NCI-H510A (cell line): ENCODE measurements at regions not wholly inside any gene's neighbourhood (a gene's known extent, or its start where the extent isn't known, plus 50 kb on each side); places are given as distances from the start of the nearest gene placed in this dataset.

Experiments used
- DNase-seq: peaks from one replicate; lab custom pipeline; 2025; lab: John Stamatoyannopoulos, UW

DNA sequence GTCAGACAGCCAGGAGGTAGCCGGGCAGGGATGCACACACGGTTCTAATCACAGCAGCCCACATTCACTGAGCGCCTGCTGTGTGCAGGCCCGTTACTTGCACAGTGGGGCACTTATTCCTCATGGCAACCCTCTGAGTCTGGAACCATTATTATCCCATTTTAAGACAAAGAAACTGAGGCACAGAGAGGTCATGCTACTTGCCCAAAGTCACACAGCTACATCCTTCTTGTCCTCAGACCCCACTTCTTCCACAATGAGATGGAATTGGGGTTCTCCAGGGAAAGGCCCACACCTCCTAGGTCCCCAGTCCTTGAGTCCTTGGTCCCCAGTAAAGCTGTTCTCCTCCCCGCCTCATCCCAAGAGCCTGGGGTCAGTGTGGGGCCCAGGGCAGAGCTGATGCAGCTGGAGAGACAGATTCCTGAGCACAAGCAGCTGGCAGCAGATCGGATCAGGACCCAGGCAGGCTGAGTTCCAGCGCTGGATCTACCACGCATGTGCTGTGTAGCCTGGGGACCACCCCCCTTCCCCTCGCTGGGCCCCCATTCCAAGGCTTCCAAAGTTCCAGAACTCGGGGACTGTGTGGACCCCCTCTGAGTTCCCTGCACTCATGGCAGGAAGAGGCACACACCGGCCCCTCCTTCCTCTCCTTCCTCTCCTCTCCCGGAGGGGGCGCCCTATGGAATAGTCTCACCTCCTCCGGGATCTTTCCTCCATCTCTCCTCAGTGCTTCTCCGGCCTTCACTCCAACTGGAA lies 393.4 kb downstream of the MATN1 start:
- no peak for DNase-seq

DNA sequence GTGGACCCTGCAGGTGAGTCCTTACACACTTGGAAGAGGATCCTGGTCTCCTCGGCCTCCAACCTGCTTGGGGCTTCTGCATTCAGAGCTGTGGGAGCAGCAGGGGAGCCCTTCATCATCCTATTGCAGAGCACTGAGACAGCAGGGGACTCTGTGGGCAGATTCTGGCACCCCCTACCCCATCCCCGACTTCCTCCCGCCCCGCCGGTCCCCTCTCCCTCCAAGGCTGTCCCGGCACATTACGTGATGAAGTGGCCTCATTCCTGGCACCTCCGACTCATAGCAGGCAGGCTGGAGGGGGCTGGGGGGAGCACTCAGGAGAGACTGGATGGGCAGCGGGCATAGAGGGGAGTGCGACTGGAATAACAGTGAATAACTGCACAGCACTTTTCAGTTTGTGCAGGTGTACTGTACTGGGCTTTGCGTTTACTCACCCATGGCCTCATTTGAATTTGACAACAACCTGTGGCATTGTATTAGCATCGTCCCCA lies 394.1 kb downstream of the MATN1 start:
- no peak for DNase-seq

DNA sequence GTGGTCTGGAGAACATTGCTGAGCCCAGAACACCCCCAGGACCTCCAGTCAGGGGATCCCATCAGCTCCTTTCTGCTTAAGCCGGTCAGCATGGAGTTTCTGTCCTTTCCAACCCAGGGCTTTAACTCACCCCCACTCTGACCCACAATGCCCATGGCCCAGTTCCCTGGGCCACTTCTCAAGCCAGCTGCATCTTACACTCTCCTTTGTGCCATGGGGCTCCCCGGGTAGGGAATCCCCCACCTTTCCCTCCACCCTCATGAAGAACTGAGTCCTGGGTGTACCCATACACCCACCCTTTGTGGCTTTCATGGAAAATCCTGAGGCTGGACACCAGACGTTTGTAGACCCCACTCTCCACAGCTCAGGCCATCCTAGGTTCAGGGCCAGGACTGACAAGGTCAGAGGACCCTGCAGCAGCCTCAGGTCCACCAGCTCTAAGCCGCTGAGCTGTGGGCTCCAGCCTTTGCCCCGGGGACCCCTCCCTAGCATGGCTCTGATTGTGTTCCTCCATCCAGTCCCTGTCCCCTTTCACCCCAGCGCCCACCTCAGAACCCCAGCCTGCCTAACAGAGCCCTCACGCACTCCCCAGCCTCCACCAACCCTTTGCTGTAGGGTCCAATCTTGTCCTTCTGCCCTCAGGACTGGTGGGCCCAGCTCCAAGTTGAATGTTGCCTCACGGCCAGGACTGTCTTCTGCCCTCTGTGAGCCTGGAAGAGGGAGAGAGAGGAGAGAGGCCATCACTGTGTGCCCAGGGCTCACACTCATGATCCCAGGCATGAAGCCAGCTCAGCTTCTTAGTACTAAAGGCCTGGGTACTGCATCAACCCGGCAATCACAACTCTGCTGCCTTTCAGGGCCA lies 394.8 kb downstream of the MATN1 start:
- no peak for DNase-seq

DNA sequence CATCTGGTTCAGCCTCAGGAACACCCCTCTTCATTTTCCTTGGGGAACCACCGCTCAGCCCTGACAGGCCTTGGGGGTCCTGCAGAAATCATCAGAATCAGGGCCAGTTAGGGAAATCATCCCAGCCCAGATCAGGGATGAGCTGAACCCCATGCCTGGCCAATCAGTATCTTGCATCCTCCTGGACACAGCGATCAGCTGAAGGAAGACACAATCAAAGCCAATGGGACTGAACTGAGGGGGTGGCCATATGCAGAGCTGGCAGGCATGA lies 395.4 kb downstream of the MATN1 start:
- no peak for DNase-seq

DNA sequence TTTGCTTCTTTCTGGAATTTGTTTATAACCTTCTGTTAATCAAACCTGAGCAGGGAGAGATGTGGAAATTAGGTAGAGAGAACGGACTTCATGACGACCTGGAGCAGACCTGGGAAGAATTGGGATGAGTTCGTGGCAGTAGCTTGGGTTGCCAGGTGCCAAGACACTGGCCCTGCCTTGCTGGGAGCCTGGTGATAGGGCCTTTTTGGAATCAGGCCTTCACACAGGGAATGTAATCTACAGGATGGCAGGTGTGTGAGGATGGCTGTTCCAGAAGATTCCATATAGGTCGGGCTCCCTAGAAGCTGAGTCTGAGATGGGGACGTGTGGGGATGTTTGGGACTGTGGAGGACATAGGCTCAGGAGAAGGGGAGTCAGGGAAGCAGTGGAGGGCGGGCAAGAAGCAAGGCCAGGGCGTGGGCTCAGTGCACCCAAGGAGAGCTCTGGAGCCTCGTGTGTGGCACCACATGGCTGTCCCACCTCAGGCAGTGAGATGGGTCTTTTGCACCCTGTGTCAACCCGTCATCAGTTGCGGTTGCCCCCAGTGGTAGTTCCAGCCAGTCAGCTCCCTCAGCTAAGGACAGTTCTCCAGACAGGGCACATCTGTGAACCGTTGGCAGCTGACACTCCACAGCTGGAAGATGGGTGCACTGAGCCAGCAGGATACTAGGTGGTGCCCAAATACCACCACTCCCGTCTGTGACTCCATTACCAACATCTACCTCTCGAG lies 395.9 kb downstream of the MATN1 start:
- no peak for DNase-seq

DNA sequence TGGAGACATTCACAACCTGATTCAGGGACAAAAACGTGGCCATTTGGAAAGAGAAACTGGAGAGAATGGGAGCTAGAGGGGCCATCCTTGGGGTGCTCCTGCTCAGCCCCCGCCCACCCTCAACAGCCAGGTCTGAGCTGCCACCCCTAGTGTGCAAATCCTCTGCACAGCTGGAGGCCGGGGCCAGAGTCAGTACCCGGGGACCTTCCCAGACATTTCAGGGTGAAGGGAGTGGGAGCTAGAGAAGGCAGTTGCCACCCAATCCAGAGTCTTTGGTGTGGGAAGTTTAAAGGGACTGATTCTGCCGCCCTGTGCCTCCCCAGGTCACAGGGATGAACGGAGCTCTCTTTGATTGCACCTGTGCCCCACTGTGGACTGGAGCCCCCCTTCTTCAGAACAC lies 397.4 kb downstream of the MATN1 start:
- DNase-seq: no peak

DNA sequence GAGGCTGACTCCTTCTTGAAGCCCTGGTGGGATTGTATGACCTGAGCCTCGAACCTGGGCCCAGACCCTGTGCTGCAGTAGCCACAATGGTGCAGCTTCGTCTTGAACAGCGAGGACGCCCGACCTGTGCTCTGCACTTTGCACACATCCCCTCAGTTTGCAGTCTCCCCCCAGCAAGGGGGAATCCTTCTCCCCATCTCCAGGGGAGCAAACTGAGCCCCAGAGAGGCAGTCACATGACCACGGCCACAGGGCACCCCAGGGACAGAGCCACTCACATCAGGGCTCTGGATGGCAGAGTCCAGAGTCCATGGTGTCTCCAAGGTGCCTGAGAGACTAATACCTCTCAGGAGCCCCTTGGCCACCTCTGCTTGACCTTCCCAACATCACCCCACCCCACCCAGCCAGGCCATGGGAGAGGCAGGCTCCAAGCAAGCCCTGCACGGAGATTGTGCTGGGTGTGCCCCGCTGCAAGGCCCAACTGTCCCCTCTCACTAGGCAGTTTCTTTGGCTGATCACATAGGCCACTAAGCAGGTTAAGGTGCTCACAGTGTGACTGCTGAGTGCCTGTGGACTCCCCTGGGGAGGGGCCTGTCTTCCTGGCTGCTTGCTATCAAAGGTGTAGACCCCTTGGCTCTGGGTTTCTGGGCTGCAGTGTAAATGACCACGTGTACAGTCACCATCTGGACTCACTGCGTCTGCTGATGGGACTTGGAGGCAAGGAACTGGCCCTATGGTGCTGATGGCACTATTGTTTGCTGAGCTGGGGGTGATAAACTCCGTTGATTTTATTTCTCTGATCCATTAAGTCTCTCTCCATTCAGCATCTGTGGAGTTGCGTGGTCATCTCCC lies 398.1 kb downstream of the MATN1 start:
- no peak for DNase-seq

DNA sequence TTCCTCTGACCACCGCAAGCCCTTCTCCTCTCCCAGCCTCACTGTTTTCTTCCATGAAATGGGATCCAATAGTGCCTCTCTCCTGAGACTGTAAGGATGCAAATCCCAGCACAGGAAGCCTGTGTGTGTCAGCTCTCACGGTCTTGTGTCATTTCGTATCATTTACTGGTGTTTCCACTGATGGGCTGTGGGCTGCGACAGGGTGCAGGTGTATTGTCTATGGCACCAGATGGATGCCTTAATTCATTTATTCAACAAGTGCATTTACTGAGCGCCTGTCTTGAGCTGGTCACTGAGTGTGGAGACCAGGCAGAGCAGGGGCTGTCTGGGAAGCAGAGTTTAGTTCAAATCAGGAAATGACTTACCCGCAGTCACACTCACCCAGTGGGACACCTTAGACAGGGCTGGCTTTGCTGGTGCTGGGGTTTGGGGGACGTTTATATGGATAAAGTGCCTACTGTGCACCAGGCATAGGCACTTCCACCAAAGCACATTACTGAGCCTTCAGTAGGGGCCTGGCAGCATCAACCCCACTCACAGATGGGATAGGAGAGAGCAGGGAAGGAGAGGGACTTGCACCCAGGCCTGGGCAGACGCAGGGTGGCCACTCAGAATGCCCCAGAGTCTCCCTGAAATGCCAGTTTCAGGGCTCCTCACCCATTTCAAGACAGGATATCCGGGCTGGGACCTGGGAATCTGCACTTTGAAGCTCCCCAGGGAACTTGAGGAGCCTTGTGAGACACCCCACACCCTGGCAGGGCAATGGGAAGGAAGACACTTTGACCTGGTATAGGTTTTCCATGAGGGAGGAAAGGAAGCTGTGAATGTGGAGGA lies 398.9 kb downstream of the MATN1 start:
- no peak for DNase-seq

DNA sequence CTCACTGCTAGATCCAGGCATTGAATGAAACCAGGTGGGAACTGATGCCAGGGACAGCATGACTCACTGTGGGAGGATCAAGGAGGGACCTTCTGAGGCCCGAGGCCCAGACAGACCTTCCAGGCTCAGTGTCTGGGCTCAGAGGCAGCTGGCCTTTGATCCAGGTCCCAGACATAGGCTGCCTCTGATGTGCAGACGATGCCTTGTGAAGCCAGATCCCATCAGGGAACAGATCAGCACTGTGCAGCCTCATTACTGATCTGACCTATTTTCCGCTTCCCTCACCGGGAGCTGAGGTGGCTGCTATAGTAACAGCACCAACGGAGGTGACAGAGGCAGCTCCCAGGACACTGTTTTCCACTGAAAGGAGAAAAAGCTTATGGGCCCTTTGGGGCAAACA lies 399.5 kb downstream of the MATN1 start:
- no peak for DNase-seq

DNA sequence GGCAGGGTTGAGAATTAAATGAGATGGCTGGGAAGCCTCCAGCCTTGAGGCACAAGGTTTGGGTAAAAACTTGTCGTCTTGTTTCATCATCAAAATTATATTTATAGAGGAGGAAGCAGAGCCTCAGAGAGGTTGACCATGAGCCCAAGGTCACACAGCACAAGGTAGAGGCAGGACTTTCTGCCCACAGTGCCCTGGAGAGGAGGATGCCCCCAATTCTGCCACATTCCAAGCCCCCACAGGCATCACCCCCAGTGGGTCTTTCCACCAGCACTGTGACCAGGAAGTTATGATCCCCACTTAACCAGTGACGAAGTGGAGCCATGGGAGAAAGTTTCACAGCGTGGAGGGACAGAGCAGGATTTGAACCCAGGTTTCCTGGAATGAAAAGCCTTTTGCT lies 400.0 kb downstream of the MATN1 start:
- DNase-seq: no peak

DNA sequence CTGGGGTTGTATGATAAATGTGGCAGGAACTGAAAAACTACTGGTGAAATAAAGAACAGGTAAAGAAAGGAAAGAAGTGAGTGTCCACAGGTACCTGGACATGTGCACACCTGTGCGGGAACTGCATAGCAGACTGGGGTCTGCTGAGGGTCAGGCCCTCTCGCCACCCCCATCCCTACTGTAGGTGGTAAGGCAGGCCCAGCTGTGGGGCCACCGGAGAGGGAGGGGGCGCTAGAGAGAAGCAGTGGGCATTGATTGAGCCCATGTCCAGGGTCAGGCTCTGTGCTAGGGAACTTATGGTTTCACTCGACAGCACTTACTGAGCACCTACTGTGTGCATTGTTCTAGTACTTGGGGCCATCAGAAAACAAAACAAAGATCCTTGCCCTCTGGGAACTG lies 400.5 kb downstream of the MATN1 start:
- no peak for DNase-seq

DNA sequence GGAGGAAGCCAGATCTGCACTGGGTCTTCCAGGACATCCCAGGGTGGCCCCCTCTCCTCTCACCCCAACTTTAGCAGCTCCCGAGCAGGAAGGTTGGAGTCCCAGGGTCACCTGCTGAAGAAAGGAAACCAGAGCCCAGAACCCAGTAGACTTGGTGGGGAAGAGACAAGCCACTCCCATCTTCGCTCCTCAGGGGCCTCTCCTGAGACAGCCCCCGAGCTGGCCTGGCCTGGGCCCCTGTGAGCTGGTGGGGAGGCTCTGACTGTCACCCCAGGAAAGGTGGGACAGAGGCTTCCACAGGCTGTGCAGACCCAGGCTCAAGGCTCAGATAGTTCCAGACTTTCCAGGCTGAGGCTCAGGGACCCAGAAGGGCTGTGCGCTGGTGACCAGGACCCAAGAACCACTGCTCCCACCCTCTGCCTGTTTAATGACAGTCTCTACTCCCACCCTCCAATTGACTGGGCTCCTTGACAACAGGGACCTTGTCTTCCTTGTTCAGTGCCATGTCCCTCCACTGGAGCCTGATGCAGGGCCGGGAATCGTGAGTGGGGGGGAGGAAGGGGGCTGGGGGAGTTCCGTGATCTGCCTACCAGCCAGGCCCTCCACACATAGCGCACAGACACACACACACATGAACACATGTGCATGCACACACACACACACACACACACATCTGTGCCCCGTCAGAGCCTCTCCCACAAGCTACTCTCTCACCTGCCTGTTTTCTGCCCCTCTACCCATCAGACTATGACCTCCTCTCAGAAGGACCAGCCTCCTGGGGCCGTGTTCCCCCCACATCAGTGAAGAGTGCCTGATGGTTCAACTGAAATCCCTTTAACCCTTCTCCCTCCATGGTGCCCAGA lies 401.2 kb downstream of the MATN1 start:
- no peak for DNase-seq

DNA sequence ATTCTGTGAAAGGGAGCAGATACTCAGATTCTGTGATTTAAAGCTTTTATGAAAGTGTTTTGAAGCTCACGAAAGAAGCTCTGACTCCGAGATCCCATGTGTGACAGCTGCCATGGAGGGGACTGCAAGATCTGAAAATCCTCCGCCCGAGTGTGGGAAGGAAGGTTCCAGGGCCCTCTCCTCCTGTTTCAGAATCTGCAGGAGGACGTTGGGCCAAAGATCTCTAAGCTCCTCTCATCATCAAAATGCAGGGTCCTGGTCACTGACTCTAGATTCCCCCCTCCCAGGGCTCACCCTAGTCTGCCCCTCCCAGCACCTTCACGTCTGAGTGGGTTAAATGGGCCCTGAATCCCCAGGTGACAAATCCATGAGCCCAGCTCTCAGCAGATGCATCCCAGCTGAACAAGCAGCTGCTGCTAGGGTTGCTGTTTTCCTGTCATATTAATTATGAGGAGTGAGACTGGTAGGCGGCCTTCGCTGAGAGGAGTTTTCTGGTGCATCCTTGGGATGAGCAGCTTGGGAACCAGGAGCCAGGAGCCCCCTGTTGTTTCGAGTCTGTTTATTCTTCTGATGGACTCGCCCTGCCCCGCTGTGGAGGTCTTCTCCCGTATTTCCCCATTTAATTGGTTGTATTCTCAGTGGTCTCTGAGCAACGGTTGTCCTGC lies 402.0 kb downstream of the MATN1 start:
- no peak for DNase-seq

DNA sequence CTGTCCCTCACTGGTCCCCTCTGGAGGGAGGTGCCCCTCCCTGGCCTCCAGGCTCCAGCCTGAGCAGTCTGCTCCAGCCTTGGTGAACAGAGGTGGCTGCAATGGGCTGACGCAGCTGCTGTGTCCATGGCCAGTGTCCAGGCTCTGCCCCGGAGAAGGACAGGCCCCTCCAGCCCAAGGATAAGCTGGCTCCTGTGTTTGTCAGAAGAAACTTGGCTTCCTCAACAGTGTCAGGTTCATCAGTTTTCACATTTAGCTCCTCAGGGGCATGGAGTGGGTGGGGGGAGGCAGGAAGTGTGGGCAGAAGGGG lies 402.8 kb downstream of the MATN1 start:
- DNase-seq: no peak

DNA sequence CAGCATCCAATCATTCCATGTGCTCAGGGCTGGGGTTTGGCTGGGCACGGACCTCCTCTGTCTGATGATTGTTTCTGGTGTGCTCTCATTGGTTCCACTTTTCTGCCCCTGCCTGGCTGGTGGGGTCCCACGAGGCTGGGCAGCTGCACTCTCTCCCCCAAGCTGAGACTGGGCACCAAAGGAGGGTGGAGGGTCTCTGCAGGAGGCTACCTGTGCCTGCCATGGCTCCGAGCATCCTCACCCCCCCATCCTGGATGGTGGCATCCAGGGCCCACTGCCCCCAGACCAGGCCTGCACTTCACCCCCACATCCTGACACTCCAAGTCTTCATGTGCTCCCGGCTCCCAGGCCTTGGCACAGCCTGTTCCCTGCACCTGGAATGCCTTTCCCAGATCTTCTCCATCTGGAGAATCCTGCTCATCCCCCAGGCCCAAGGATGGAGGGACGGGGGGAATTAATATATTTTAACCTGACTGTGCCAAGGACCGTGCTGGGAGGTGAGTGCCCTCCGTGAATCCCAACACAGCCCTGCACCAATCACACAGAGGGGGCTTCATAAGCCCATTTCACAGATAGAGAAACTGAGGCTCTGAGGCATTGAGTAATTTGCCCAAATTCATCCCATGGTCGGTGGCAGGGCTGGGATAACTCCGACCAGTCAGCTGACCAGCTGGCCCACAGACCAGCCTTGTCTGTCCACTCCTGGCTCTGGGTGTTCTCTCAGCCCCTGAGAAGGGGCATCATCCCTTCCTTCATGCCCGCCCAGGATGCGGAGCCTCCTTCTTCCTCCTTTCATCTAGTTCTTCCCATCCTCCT lies 403.4 kb downstream of the MATN1 start:
- DNase-seq: no peak

DNA sequence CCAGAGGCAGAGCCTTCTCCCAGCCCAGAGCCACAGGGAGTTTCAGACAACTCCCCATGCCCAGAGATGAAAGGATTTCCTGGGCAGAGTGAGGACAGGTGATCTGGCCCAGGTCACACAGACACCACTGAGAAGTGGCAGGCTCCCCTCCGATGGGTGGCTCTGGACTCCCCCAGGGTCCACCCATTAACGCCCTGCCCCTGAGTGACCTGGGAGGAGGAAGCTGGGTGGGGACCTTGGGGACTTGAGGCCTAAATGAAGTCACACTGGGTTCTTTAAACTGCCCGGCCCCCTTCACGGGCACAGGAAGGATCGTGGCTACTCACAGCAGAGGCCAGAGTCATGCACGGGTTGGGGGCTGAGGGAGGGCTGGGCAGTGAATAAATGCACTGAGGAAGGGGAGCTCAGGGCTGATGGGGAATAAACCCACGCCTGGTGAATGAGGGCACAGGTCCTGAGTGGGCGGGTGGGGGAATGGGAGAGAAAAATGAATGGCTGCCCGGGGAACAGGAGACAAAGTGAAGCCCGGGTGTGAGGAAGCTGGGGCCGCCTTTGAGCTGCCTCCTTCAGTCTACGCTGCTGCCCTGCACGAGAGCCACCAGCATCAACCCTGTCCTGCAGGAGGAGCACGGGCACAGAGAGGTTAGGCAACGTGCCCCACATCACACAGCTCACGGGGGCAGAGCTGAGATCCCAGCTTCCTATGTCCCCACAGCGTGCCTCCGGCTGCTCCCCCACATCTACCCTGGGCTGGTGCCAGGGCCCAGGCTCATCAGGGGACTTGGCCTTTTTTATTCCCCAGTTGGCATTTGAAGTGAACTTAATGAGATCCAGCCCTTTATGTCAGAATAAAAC lies 404.3 kb downstream of the MATN1 start:
- DNase-seq: no peak

DNA sequence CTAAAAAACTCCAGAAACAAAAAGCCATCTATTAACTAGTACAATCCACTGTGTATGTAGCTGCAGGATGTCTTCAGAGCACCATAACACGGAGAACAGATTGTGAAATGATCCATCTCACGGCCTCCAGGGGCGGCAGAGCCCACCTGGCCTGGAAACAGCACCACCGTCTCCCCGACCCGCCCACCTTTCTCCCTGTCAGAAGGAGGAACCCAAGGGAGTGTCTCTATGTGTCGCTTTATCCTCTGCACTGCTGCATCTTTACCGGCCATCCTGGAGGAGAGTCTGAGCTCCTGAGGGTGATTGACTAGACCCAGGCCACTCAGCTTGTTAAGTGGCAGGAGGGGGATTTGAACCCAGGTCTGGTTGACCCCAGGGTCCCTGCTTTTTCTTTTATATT lies 405.0 kb downstream of the MATN1 start:
- DNase-seq: no peak

DNA sequence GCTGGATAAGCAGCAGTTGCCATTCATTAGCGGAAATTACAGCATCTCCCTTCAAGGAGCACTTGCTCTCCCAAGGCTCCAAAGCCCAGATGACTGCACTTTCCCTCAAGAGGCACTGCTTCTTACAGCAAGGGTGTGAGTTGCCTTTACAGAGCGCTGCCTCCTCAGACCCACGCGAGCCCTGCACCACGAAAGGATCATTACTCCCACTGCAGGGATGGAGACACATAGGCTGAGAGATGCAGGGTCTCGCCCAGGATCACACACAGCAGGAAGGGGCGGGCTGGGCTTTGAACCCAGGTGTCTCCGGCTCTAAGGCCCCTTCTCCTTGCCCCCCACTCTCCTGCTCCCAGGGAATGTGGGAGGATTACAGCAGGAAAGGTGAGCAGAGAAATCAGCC lies 405.5 kb downstream of the MATN1 start:
- DNase-seq: no peak
